ENCODE measurements at regions not wholly inside any gene's neighbourhood (a gene's known extent, or its start where the extent isn't known, plus 50 kb on each side); places are given as distances from the start of the nearest gene placed in this dataset.

- H3K36me3 ChIP-seq (ENCODE audit: insufficient read depth, low read length) = no peaks in the 10 kb centered on the region
- H3K9ac ChIP-seq (ENCODE audit: low read length) = no peak overlapping the region
- H3K79me2 ChIP-seq (replicated peaks; ENCODE audit: insufficient read depth, low read length) = no peaks in the 10 kb centered on the region
- H3K27ac ChIP-seq (ENCODE audit: low read length) = no peak overlapping the region
- no peaks in the 10 kb centered on the region for H3K9me2 ChIP-seq (ENCODE audit: insufficient read depth, low read length)
- no peaks in the 10 kb centered on the region for H3K27me3 ChIP-seq (ENCODE audit: insufficient read depth, low read depth, low read length)
- H3F3A ChIP-seq (ENCODE audit: insufficient read depth, low read length, poor library complexity, severe bottlenecking) = no peaks in the 10 kb centered on the region
- TF ChIP-seq MXI1 (conservative IDR thresholded peaks at IDR 0.05; ENCODE audit: poor library complexity, severe bottlenecking) (no peak), CTCF (IDR thresholded peaks at IDR 0.05; ENCODE audit: poor library complexity, severe bottlenecking) (no peak), TAF1 (IDR thresholded peaks at IDR 0.05; ENCODE audit: low read depth) (no peak), EP300 (conservative IDR thresholded peaks at IDR 0.05; ENCODE audit: poor library complexity, severe bottlenecking) (no peak), REST (IDR thresholded peaks at IDR 0.05; ENCODE audit: borderline replicate concordance) (no peak), SMC3 (conservative IDR thresholded peaks at IDR 0.05; ENCODE audit: poor library complexity) (no peak), POLR2AphosphoS5 (IDR thresholded peaks at IDR 0.05) (no peak), EZH2 (IDR thresholded peaks at IDR 0.05; ENCODE audit: borderline replicate concordance, insufficient read depth, low read length, poor library complexity, severe bottlenecking) (no peak), RAD21 (conservative IDR thresholded peaks at IDR 0.05) (no peak)
- H4K20me1 ChIP-seq (ENCODE audit: insufficient read depth) = no peaks in the 10 kb centered on the region
- no peak overlapping the region for H2AFZ ChIP-seq (ENCODE audit: low read depth, low read length)
- H3K4me2 ChIP-seq (ENCODE audit: low read length) = no peak overlapping the region
- H3K9me3 ChIP-seq (ENCODE audit: low read length) = no peaks in the 10 kb centered on the region
- H3K4me3 ChIP-seq (ENCODE audit: low read length) = no peak overlapping the region
These were observed 165.0 kb upstream of the NCKAP5 start for GRCh38 chr2:133732982-133733900.

GRCh38 chr2:133733901-133734255, 165.6 kb upstream of the NCKAP5 start:
- H3K9ac ChIP-seq (ENCODE audit: low read length) = no peak overlapping the region
- no peaks in the 10 kb centered on the region for H3K36me3 ChIP-seq (ENCODE audit: insufficient read depth, low read length)
- no peaks in the 10 kb centered on the region for H3K9me3 ChIP-seq (ENCODE audit: low read length)
- H4K20me1 ChIP-seq (ENCODE audit: insufficient read depth) = no peaks in the 10 kb centered on the region
- no peak overlapping the region for H3K4me3 ChIP-seq (ENCODE audit: low read length)
- no peaks in the 10 kb centered on the region for H3K79me2 ChIP-seq (replicated peaks; ENCODE audit: insufficient read depth, low read length)
- H3K4me2 ChIP-seq (ENCODE audit: low read length) = no peak overlapping the region
- no peaks in the 10 kb centered on the region for H3K9me2 ChIP-seq (ENCODE audit: insufficient read depth, low read length)
- H3F3A ChIP-seq (ENCODE audit: insufficient read depth, low read length, poor library complexity, severe bottlenecking) = no peaks in the 10 kb centered on the region
- no peak overlapping the region for H2AFZ ChIP-seq (ENCODE audit: low read depth, low read length)
- TF ChIP-seq MXI1 (conservative IDR thresholded peaks at IDR 0.05; ENCODE audit: poor library complexity, severe bottlenecking) (no peak), EZH2 (IDR thresholded peaks at IDR 0.05; ENCODE audit: borderline replicate concordance, insufficient read depth, low read length, poor library complexity, severe bottlenecking) (no peak), TAF1 (IDR thresholded peaks at IDR 0.05; ENCODE audit: low read depth) (no peak), SMC3 (conservative IDR thresholded peaks at IDR 0.05; ENCODE audit: poor library complexity) (no peak), RAD21 (conservative IDR thresholded peaks at IDR 0.05) (no peak), REST (IDR thresholded peaks at IDR 0.05; ENCODE audit: borderline replicate concordance) (no peak), POLR2AphosphoS5 (IDR thresholded peaks at IDR 0.05) (no peak), EP300 (conservative IDR thresholded peaks at IDR 0.05; ENCODE audit: poor library complexity, severe bottlenecking) (no peak), CTCF (IDR thresholded peaks at IDR 0.05; ENCODE audit: poor library complexity, severe bottlenecking) (no peak)
- no peak overlapping the region for H3K27ac ChIP-seq (ENCODE audit: low read length)
- H3K27me3 ChIP-seq (ENCODE audit: insufficient read depth, low read depth, low read length) = no peaks in the 10 kb centered on the region
